HEK293 (cell line): ENCODE measurements at regions not wholly inside any gene's neighbourhood (a gene's known extent, or its start where the extent isn't known, plus 50 kb on each side); places are given as distances from the start of the nearest gene placed in this dataset.

Experiments
- CTCF ChIA-PET: fragments of 350-600 bp; formaldehyde crosslinking; extraction: SDS; loops from one replicate; lab custom pipeline; 2021; ENCODE audit warnings: antibody characterized with exemption; lab: Yijun Ruan, JAX
- POLR2A ChIA-PET: fragments of 300-600 bp; formaldehyde crosslinking; extraction: SDS; loops from one replicate; lab custom pipeline; 2020; ENCODE audit warnings: antibody characterized with exemption, inconsistent platforms; lab: Yijun Ruan, JAX
- H3K27ac ChIP-seq: fragments of 200-500 bp; sonication (Bioruptor generic); 2 replicates; pipeline ENCODE4 v1.5.1; 2014; ENCODE audit warnings: low read depth, low read length, control low read depth, inconsistent platforms; ENCODE audit errors: extremely low read depth
- H3K36me3 ChIP-seq, 2 experiments: fragments of 200-500 bp in 1 of 2; sonication (Bioruptor generic) in 1 of 2; 1 replicate in 1 of 2; 2 replicates in 1 of 2; pipeline ENCODE4 v1.5.1; 2014 to 2017; ENCODE audit warnings: inconsistent platforms in 2 of 2, low read length in 2 of 2; ENCODE audit not compliant: control insufficient read depth in 2 of 2, insufficient read depth in 1 of 2
- H3K4me1 ChIP-seq: fragments of 200-500 bp; sonication (Bioruptor generic); 2 replicates; pipeline ENCODE4 v1.5.1; 2014; ENCODE audit warnings: mild to moderate bottlenecking, low read length, inconsistent platforms; ENCODE audit not compliant: control insufficient read depth, insufficient read depth
- H3K4me3 ChIP-seq: 2 replicates; pipeline ENCODE4 v1.5.1; 2011; ENCODE audit warnings: low read depth, mild to moderate bottlenecking, control low read depth, low read length, moderate library complexity
- H3K9me3 ChIP-seq: fragments of 200-500 bp; sonication (Bioruptor generic); 2 replicates; pipeline ENCODE4 v1.5.1; 2014; ENCODE audit warnings: low read depth, low read length, inconsistent platforms; ENCODE audit not compliant: control insufficient read depth, insufficient read depth
- GLI4 ChIP-seq: fragments of 450-650 bp; formaldehyde crosslinking; IDR thresholded peaks from 2 replicates; pipeline ENCODE4 v1.5.1; 2016; ENCODE audit warnings: missing biosample characterization, missing genetic modification characterization
- HOXA7 ChIP-seq: sonication (generic); formaldehyde crosslinking; IDR thresholded peaks from 2 replicates; pipeline ENCODE4 v1.8.1; 2022; ENCODE audit warnings: missing genetic modification reagents, borderline replicate concordance
- HOXC10 ChIP-seq: sonication (generic); formaldehyde crosslinking; IDR thresholded peaks from 2 replicates; pipeline ENCODE4 v1.8.1; 2023; ENCODE audit warnings: mild to moderate bottlenecking, missing genetic modification reagents
- INSM2 ChIP-seq: fragments of 450-650 bp; formaldehyde crosslinking; IDR thresholded peaks from 2 replicates; pipeline ENCODE4 v1.5.1; 2016; ENCODE audit warnings: missing biosample characterization, missing genetic modification characterization
- KLF8 ChIP-seq: fragments of 450-650 bp; formaldehyde crosslinking; IDR thresholded peaks from 2 replicates; pipeline ENCODE4 v1.5.1; 2016; ENCODE audit warnings: missing biosample characterization, missing genetic modification characterization
- PRDM4 ChIP-seq: fragments of 450-650 bp; formaldehyde crosslinking; IDR thresholded peaks from 2 replicates; pipeline ENCODE4 v1.5.1; 2017; ENCODE audit warnings: missing biosample characterization, missing genetic modification characterization
- SP7 ChIP-seq: fragments of 450-650 bp; formaldehyde crosslinking; IDR thresholded peaks from 2 replicates; pipeline ENCODE4 v1.5.1; 2016; ENCODE audit warnings: missing biosample characterization, missing genetic modification characterization
- TRIM28 ChIP-seq: IDR thresholded peaks from 2 replicates; pipeline ENCODE4 v1.6.1; 2011; ENCODE audit warnings: low read length, control low read depth, borderline replicate concordance
- ZNF174 ChIP-seq: fragments of 450-650 bp; formaldehyde crosslinking; IDR thresholded peaks from 2 replicates; pipeline ENCODE4 v1.5.0; 2017; ENCODE audit warnings: missing biosample characterization, mild to moderate bottlenecking, missing genetic modification characterization
- ZNF449 ChIP-seq: fragments of 450-650 bp; formaldehyde crosslinking; IDR thresholded peaks from 2 replicates; pipeline ENCODE4 v1.5.1; 2017; ENCODE audit warnings: missing biosample characterization, mild to moderate bottlenecking, missing genetic modification characterization, moderate library complexity
- ZNF473 ChIP-seq: fragments of 450-650 bp; formaldehyde crosslinking; IDR thresholded peaks from 2 replicates; pipeline ENCODE4 v1.5.1; 2017; ENCODE audit warnings: missing biosample characterization, missing genetic modification characterization
- ZNF501 ChIP-seq: fragments of 450-650 bp; formaldehyde crosslinking; IDR thresholded peaks from 2 replicates; pipeline ENCODE4 v1.5.1; 2016; ENCODE audit warnings: missing biosample characterization, missing genetic modification characterization
- ZNF529 ChIP-seq: fragments of 450-650 bp; formaldehyde crosslinking; IDR thresholded peaks from 2 replicates; pipeline ENCODE4 v1.5.1; 2017; ENCODE audit warnings: missing genetic modification characterization, missing biosample characterization; ENCODE audit not compliant: insufficient replicate concordance
- ZNF548 ChIP-seq: fragments of 450-650 bp; formaldehyde crosslinking; IDR thresholded peaks from 2 replicates; pipeline ENCODE4 v1.5.1; 2016; ENCODE audit warnings: missing biosample characterization, missing genetic modification characterization
- ZNF571 ChIP-seq: fragments of 450-650 bp; formaldehyde crosslinking; IDR thresholded peaks from 2 replicates; pipeline ENCODE4 v1.5.0; 2017; ENCODE audit warnings: missing biosample characterization, missing genetic modification characterization
- ZNF621 ChIP-seq: fragments of 450-650 bp; formaldehyde crosslinking; IDR thresholded peaks from 2 replicates; pipeline ENCODE4 v1.5.1; 2017; ENCODE audit warnings: missing biosample characterization, missing genetic modification characterization
- ZNF626 ChIP-seq: fragments of 450-650 bp; sonication (Bioruptor Pico); formaldehyde crosslinking; IDR thresholded peaks from 2 replicates; pipeline ENCODE4 v1.5.1; 2018; ENCODE audit warnings: missing biosample characterization, missing genetic modification characterization, inconsistent platforms
- ZNF701 ChIP-seq: fragments of 450-650 bp; formaldehyde crosslinking; IDR thresholded peaks from 2 replicates; pipeline ENCODE4 v1.5.1; 2016; ENCODE audit warnings: missing biosample characterization, missing genetic modification characterization
- ZNF747 ChIP-seq: fragments of 450-650 bp; formaldehyde crosslinking; IDR thresholded peaks from 2 replicates; pipeline ENCODE4 v1.5.1; 2016; ENCODE audit warnings: missing biosample characterization, missing genetic modification characterization
- ZNF76 ChIP-seq: fragments of 450-650 bp; formaldehyde crosslinking; IDR thresholded peaks from 2 replicates; pipeline ENCODE4; 2016; ENCODE audit warnings: low read depth, missing biosample characterization, missing genetic modification characterization, borderline replicate concordance
- ZNF830 ChIP-seq: fragments of 450-650 bp; IDR thresholded peaks from 2 replicates; pipeline ENCODE4 v1.5.0; 2018; ENCODE audit warnings: missing biosample characterization, missing genetic modification characterization, low read depth, mild to moderate bottlenecking, moderate library complexity

- TF ChIP-seq ZNF548 (tag by site-specific recombination) (no peak), ZNF529 (tag by site-specific recombination) (no peak)
Measured at GRCh38 chr2:44060990-44061389, 65.2 kb upstream of the LRPPRC start (continued).

- no peak overlapping the region for H3K27ac ChIP-seq
- TF ChIP-seq GLI4 (tag by site-specific recombination) (no peak), ZNF501 (tag by site-specific recombination) (no peak), ZNF76 (tag by site-specific recombination) (no peak), ZNF747 (tag by site-specific recombination) (no peak), ZNF174 (tag by site-specific recombination) (no peak), ZNF830 (tag by site-specific recombination) (no peak), TRIM28 (no peak), ZNF571 (tag by site-specific recombination) (no peak), INSM2 (no peak), ZNF701 (tag by site-specific recombination) (no peak), KLF8 (no peak), ZNF621 (tag by site-specific recombination) (no peak), PRDM4 (no peak), ZNF473 (tag by site-specific recombination) (no peak)
- CTCF ChIA-PET: no interaction called here
- H3K4me3 ChIP-seq: no peak overlapping the region
- POLR2A ChIA-PET: no interaction called here
- no peaks in the 10 kb centered on the region for H3K4me1 ChIP-seq
- H3K36me3 ChIP-seq: no peaks in the 10 kb centered on the region
- H3K9me3 ChIP-seq: no peaks in the 10 kb centered on the region
Measured at GRCh38 chr2:44061469-44061868, 65.7 kb upstream of the LRPPRC start.

DNA sequence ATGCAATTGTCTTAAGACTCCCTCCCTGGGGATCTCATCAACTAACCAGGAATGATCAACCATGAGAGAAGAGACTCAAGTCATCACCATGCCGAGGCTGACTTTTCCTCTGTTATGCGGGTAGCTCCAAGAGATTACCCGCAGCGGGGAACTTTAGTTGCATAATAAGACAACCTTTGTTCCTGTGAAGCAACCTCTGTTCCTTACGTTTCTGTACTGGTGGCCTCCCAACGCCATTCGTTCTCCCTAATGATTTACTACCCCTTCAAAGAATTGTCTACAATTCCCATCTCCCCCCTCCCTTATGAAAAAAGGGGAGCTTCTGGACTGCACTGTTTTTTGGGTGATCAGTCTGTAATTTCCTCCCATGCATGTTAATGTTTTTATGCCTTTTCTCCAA, 66.1 kb upstream of the LRPPRC start:
- no peak overlapping the region for H3K27ac ChIP-seq
- TF ChIP-seq HOXC10 (CRISPR knock-in tag): no peak
- TF ChIP-seq HOXA7 (CRISPR knock-in tag): no peak
- no peak for TF ChIP-seq ZNF626
- no peak for TF ChIP-seq SP7 (tag by site-specific recombination)
- no peak for TF ChIP-seq ZNF701 (tag by site-specific recombination)
- no peak for TF ChIP-seq ZNF449 (tag by site-specific recombination)
- TF ChIP-seq, all 188 proteins: peak for 0
- Histone ChIP-seq H3K9me3 (no peaks in the 10 kb centered on the region), H3K4me3 (no peak overlapping the region), H3K36me3 (no peaks in the 10 kb centered on the region), H3K4me1 (no peaks in the 10 kb centered on the region)
- POLR2A ChIA-PET: no interaction called here
- CTCF ChIA-PET: interaction anchor here (1.2 kb wide), 1 partner anchor 18 kb away, joined by 6 read pairs; no protein-coding TSS in a partner anchor
